ENCODE measurements at regions not wholly inside any gene's neighbourhood (a gene's known extent, or its start where the extent isn't known, plus 50 kb on each side); places are given as distances from the start of the nearest gene placed in this dataset.

GRCh38 chr7:95718577-95719410 lies 53.6 kb upstream of the DYNC1I1 start:
- peak in 1 of 2 experiments; percentile 42 for DNase-seq

GRCh38 chr7:95716357-95717122 lies 55.8 kb upstream of the DYNC1I1 start:
- no peak for DNase-seq

- no peak for DNase-seq
These were observed 57.1 kb upstream of the DYNC1I1 start for GRCh38 chr7:95715274-95715673.

GRCh38 chr7:95710711-95711110 lies 61.6 kb upstream of the DYNC1I1 start:
- DNase-seq, result no peak

GRCh38 chr7:95700917-95701316 lies 71.4 kb upstream of the DYNC1I1 start:
- DNase-seq, result peak; percentile 68 to 81

GRCh38 chr7:95694334-95694733 lies 78.0 kb upstream of the DYNC1I1 start:
- DNase-seq, result no peak

- no peak for DNase-seq
These were observed 78.6 kb upstream of the DYNC1I1 start for GRCh38 chr7:95693551-95694333.

GRCh38 chr7:95691464-95691863 lies 80.9 kb upstream of the DYNC1I1 start:
- DNase-seq, result no peak

- DNase-seq, result peak; percentile 34 to 45
These were observed 81.9 kb upstream of the DYNC1I1 start for GRCh38 chr7:95690367-95690947.

- DNase-seq, result no peak
These were observed 83.3 kb upstream of the DYNC1I1 start for GRCh38 chr7:95688931-95689495.

GRCh38 chr7:95687759-95688343 lies 84.5 kb upstream of the DYNC1I1 start:
- DNase-seq, result peak; percentile 56 to 61

GRCh38 chr7:95686109-95686508 lies 86.2 kb upstream of the DYNC1I1 start:
- peak; percentile 54 to 78 for DNase-seq

- no peak for DNase-seq
These were observed 87.8 kb upstream of the DYNC1I1 start for GRCh38 chr7:95684505-95684904.

GRCh38 chr7:95684037-95684436 lies 87.7 kb upstream of the PDK4 start:
- peak; percentile 41 to 49 for DNase-seq

GRCh38 chr7:95682913-95683312 lies 86.6 kb upstream of the PDK4 start:
- no peak for DNase-seq

- no peak for DNase-seq
These were observed 80.4 kb upstream of the PDK4 start for GRCh38 chr7:95676691-95677090.

GRCh38 chr7:95675632-95676031 lies 79.3 kb upstream of the PDK4 start:
- DNase-seq, result no peak

GRCh38 chr7:95675016-95675415 lies 78.7 kb upstream of the PDK4 start:
- no peak for DNase-seq

GRCh38 chr7:95674101-95674500 lies 77.8 kb upstream of the PDK4 start:
- no peak for DNase-seq

GRCh38 chr7:95672434-95672833 lies 76.1 kb upstream of the PDK4 start:
- no peak for DNase-seq

GRCh38 chr7:95669513-95669912 lies 73.2 kb upstream of the PDK4 start:
- no peak for DNase-seq

- peak in 1 of 2 experiments; percentile 80 for DNase-seq
These were observed 72.2 kb upstream of the PDK4 start for GRCh38 chr7:95668504-95669018.
